ENCODE measurements at regions not wholly inside any gene's neighbourhood (a gene's known extent, or its start where the extent isn't known, plus 50 kb on each side); places are given as distances from the start of the nearest gene placed in this dataset.

GRCh38 chr1:119191325-119191724 is 50.9 kb upstream of the WARS2 start:
- Histone ChIP-seq H3K4me2 (ENCODE audit: low read length) (no peak overlapping the region), H3K79me2 (ENCODE audit: control insufficient read depth, low read length) (no peaks in the 10 kb centered on the region), H3K9me3 (ENCODE audit: control insufficient read depth, insufficient read depth, low read length) (no peaks in the 10 kb centered on the region), H3K4me1 (ENCODE audit: control insufficient read depth, low read length) (no peaks in the 10 kb centered on the region), H3K4me3 (ENCODE audit: low read length) (no peak overlapping the region), H3K27me3 (ENCODE audit: control insufficient read depth, low read length) (no peaks in the 10 kb centered on the region), H3K36me3 (ENCODE audit: control insufficient read depth, low read length) (no peaks in the 10 kb centered on the region), H3F3A (ENCODE audit: control insufficient read depth, insufficient read depth) (no peaks in the 10 kb centered on the region), H3K27ac (ENCODE audit: low read depth, low read length) (no peak overlapping the region), H3K9me2 (replicated peaks; ENCODE audit: control insufficient read depth, low read length) (no peaks in the 10 kb centered on the region), H4K20me1 (ENCODE audit: control insufficient read depth, insufficient read depth, low read depth, low read length) (no peaks in the 10 kb centered on the region)
- TF ChIP-seq CTCF (IDR thresholded peaks at IDR 0.05; ENCODE audit: low read depth, low read length, poor library complexity, severe bottlenecking): no peak
- no peak for TF ChIP-seq EZH2phosphoT487 (IDR thresholded peaks at IDR 0.05; ENCODE audit: borderline replicate concordance, low read length)

GRCh38 chr1:119204197-119204960 is 63.9 kb upstream of the WARS2 start:
- no peaks in the 10 kb centered on the region for H3K36me3 ChIP-seq (ENCODE audit: control insufficient read depth, low read length)
- TF ChIP-seq CTCF (IDR thresholded peaks at IDR 0.05; ENCODE audit: low read depth, low read length, poor library complexity, severe bottlenecking) (no peak), EZH2phosphoT487 (IDR thresholded peaks at IDR 0.05; ENCODE audit: borderline replicate concordance, low read length) (no peak)
- H3K4me1 ChIP-seq (ENCODE audit: control insufficient read depth, low read length): no peaks in the 10 kb centered on the region
- no peaks in the 10 kb centered on the region for H3K9me3 ChIP-seq (ENCODE audit: control insufficient read depth, insufficient read depth, low read length)
- no peaks in the 10 kb centered on the region for H4K20me1 ChIP-seq (ENCODE audit: control insufficient read depth, insufficient read depth, low read depth, low read length)
- no peaks in the 10 kb centered on the region for H3K79me2 ChIP-seq (ENCODE audit: control insufficient read depth, low read length)
- H3K9me2 ChIP-seq (replicated peaks; ENCODE audit: control insufficient read depth, low read length): no peaks in the 10 kb centered on the region
- no peaks in the 10 kb centered on the region for H3F3A ChIP-seq (ENCODE audit: control insufficient read depth, insufficient read depth)
- H3K4me3 ChIP-seq (ENCODE audit: low read length): no peak overlapping the region
- H3K27ac ChIP-seq (ENCODE audit: low read depth, low read length): no peak overlapping the region
- no peak overlapping the region for H3K4me2 ChIP-seq (ENCODE audit: low read length)
- no peaks in the 10 kb centered on the region for H3K27me3 ChIP-seq (ENCODE audit: control insufficient read depth, low read length)

GRCh38 chr1:119204961-119205357 is 64.5 kb upstream of the WARS2 start:
- H3F3A ChIP-seq (ENCODE audit: control insufficient read depth, insufficient read depth): no peaks in the 10 kb centered on the region
- no peak overlapping the region for H3K4me2 ChIP-seq (ENCODE audit: low read length)
- no peaks in the 10 kb centered on the region for H3K36me3 ChIP-seq (ENCODE audit: control insufficient read depth, low read length)
- no peaks in the 10 kb centered on the region for H4K20me1 ChIP-seq (ENCODE audit: control insufficient read depth, insufficient read depth, low read depth, low read length)
- no peaks in the 10 kb centered on the region for H3K4me1 ChIP-seq (ENCODE audit: control insufficient read depth, low read length)
- H3K27ac ChIP-seq (ENCODE audit: low read depth, low read length): no peak overlapping the region
- H3K9me2 ChIP-seq (replicated peaks; ENCODE audit: control insufficient read depth, low read length): no peaks in the 10 kb centered on the region
- TF ChIP-seq EZH2phosphoT487 (IDR thresholded peaks at IDR 0.05; ENCODE audit: borderline replicate concordance, low read length): no peak
- H3K79me2 ChIP-seq (ENCODE audit: control insufficient read depth, low read length): no peaks in the 10 kb centered on the region
- no peaks in the 10 kb centered on the region for H3K27me3 ChIP-seq (ENCODE audit: control insufficient read depth, low read length)
- H3K9me3 ChIP-seq (ENCODE audit: control insufficient read depth, insufficient read depth, low read length): no peaks in the 10 kb centered on the region
- H3K4me3 ChIP-seq (ENCODE audit: low read length): no peak overlapping the region

- Histone ChIP-seq H3K9me2 (replicated peaks; ENCODE audit: control insufficient read depth, low read length) (no peaks in the 10 kb centered on the region), H4K20me1 (ENCODE audit: control insufficient read depth, insufficient read depth, low read depth, low read length) (no peaks in the 10 kb centered on the region), H3K4me3 (ENCODE audit: low read length) (no peak overlapping the region), H3K9me3 (ENCODE audit: control insufficient read depth, insufficient read depth, low read length) (no peaks in the 10 kb centered on the region), H3F3A (ENCODE audit: control insufficient read depth, insufficient read depth) (no peaks in the 10 kb centered on the region), H3K4me1 (ENCODE audit: control insufficient read depth, low read length) (no peaks in the 10 kb centered on the region), H3K27ac (ENCODE audit: low read depth, low read length) (no peak overlapping the region), H3K27me3 (ENCODE audit: control insufficient read depth, low read length) (no peaks in the 10 kb centered on the region), H3K4me2 (ENCODE audit: low read length) (no peak overlapping the region), H3K79me2 (ENCODE audit: control insufficient read depth, low read length) (no peaks in the 10 kb centered on the region), H3K36me3 (ENCODE audit: control insufficient read depth, low read length) (no peaks in the 10 kb centered on the region)
- no peak for TF ChIP-seq EZH2phosphoT487 (IDR thresholded peaks at IDR 0.05; ENCODE audit: borderline replicate concordance, low read length)
- TF ChIP-seq CTCF (IDR thresholded peaks at IDR 0.05; ENCODE audit: low read depth, low read length, poor library complexity, severe bottlenecking): no peak
Observed at GRCh38 chr1:119209061-119209460, 68.6 kb upstream of the WARS2 start.

Data from DOHH2 (cell line).